ENCODE measurements at regions not wholly inside any gene's neighbourhood (a gene's known extent, or its start where the extent isn't known, plus 50 kb on each side); places are given as distances from the start of the nearest gene placed in this dataset.
A peak's percentile ranks its signal among the peaks of the same experiment; 100 is the strongest.
"Not testable (repeated sequence)": the region's sequence is repeated elsewhere in the genome, so short reads cannot be mapped to it uniquely, and the experiment has no call there.

DNA sequence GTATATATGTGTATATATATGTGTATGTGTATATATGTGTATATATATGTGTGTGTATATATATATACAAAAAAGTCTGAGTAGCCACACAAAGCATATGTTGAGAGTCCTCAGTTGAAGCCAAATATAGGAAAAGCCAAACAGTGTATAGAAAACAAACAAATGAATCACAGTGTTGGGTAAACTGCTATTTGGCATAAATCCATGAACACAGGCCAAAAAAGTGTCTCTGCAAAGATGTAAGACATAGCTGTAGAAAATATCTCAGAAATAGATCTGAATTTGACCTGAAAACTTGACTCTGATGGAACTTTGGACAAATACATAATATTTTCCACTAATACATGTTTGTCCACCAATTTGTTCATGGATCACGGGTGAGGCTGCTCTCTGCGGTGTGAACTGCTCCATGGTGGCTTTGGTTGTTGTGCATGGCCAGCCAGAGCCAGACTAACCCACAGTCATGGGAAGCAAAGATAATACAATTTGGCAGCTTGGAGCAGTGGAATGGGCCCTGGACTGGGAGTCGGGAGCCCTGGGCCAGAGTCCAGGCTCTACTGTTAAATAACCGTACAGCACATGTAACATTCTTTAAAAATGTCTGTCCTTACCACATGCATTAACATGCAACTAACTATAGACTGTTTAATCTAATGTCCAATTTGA lies 76.9 kb upstream of the EED start:
- peak; percentile 67 for DNase-seq (ENCODE audit: unreplicated experiment)
- Mint-ChIP-seq H3K36me3 (ENCODE audit: insufficient read depth, unreplicated experiment) (no peaks in the 10 kb centered on the region), H3K27ac (ENCODE audit: low read depth, unreplicated experiment) (no peak overlapping the region), H3K27me3 (ENCODE audit: insufficient read depth, unreplicated experiment) (no peaks in the 10 kb centered on the region), H3K4me1 (ENCODE audit: insufficient read depth, unreplicated experiment) (peaks cover 10% of the 10 kb centered on the region), H3K4me3 (ENCODE audit: unreplicated experiment) (no peak overlapping the region), H3K9me3 (ENCODE audit: unreplicated experiment) (no peaks in the 10 kb centered on the region)
- no TSS peak for BruUV-seq (replicated peaks)
- TF ChIP-seq, protein P1, sequence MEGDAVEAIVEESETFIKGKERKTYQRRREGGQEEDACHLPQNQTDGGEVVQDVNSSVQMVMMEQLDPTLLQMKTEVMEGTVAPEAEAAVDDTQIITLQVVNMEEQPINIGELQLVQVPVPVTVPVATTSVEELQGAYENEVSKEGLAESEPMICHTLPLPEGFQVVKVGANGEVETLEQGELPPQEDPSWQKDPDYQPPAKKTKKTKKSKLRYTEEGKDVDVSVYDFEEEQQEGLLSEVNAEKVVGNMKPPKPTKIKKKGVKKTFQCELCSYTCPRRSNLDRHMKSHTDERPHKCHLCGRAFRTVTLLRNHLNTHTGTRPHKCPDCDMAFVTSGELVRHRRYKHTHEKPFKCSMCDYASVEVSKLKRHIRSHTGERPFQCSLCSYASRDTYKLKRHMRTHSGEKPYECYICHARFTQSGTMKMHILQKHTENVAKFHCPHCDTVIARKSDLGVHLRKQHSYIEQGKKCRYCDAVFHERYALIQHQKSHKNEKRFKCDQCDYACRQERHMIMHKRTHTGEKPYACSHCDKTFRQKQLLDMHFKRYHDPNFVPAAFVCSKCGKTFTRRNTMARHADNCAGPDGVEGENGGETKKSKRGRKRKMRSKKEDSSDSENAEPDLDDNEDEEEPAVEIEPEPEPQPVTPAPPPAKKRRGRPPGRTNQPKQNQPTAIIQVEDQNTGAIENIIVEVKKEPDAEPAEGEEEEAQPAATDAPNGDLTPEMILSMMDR (IDR thresholded peaks at IDR 0.05; ENCODE audit: unreplicated experiment): no peak
- ChIA-PET POLR2A (interaction anchor here (0.7 to 1.3 kb wide), 3 partner anchors 20 to 520 kb away, joined by 3 to 7 read pairs (median 3); partner anchors contain the start of genes PICALM and TMEM126A), CTCF (interaction anchor here (0.6 to 1.3 kb wide), 5 partner anchors 25 to 498 kb away, joined by 3 to 5 read pairs (median 3); no protein-coding TSS in a partner anchor)
- intact Hi-C loops (cut with micrococcal nuclease): no loop called here

DNA sequence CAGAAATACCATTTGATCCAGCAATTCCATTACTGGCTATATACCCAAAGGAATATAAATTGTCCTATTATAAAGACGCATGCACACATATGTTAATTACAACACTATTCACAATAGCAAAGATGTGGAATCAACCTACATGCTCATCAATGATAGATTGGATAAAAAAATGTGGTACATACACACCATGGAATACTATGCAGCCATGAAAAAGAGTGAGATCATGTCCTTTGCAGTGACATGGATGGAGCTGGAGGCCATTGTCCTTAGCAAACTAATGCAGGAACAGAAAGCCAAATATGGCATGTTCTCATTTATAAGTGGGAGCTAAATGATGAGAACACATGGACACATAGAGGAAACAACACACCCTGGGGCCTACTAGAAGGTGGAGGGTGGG lies 78.3 kb upstream of the EED start:
- H3K9me3 Mint-ChIP-seq (ENCODE audit: unreplicated experiment); BruUV-seq (replicated peaks); H3K36me3 Mint-ChIP-seq (ENCODE audit: insufficient read depth, unreplicated experiment); H3K27me3 Mint-ChIP-seq (ENCODE audit: insufficient read depth, unreplicated experiment); intact Hi-C loops (cut with micrococcal nuclease); H3K4me3 Mint-ChIP-seq (ENCODE audit: unreplicated experiment); H3K27ac Mint-ChIP-seq (ENCODE audit: low read depth, unreplicated experiment); DNase-seq (ENCODE audit: unreplicated experiment): not testable (repeated sequence)
- H3K4me1 Mint-ChIP-seq (ENCODE audit: insufficient read depth, unreplicated experiment): peaks cover 23% of the 10 kb centered on the region
- POLR2A ChIA-PET: interaction anchor here (1.8 kb wide), 1 partner anchor 97 kb away, joined by 4 read pairs; no protein-coding TSS in a partner anchor
- CTCF ChIA-PET: interaction anchor here (0.6 kb wide), 1 partner anchor 49 kb away, joined by 3 read pairs; no protein-coding TSS in a partner anchor

DNA sequence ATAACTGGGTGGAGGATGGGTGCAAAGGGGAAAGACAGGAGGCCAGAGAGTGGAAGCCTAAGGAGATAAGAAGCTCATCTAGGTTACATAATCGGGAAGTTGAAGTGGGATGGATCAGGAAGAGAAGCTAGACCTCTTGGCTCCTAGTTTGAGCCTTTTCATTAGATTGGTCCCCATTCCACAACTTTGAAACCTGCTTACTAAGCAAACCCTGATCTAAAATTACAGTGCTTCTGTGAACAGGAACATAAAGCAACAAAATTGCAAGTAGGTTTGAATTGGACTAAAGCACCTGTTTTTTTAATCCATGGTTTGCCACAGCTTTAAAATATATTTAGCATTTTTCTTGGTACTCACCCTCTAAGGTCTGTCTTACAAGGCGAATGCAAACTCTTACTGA lies 80.4 kb upstream of the EED start:
- ChIA-PET CTCF (interaction anchor here (0.6 to 1.2 kb wide), 5 partner anchors 10 to 1362 kb away, joined by 3 to 4 read pairs (median 3); no protein-coding TSS in a partner anchor), POLR2A (interaction anchor here (0.7 to 1.3 kb wide), 2 partner anchors 10 to 95 kb away, joined by 4 to 9 read pairs; partner anchors contain the start of gene PICALM)
- no peak for DNase-seq (ENCODE audit: unreplicated experiment)
- no peaks in the 10 kb centered on the region for H3K27me3 Mint-ChIP-seq (ENCODE audit: insufficient read depth, unreplicated experiment)
- no peaks in the 10 kb centered on the region for H3K36me3 Mint-ChIP-seq (ENCODE audit: insufficient read depth, unreplicated experiment)
- intact Hi-C loops (cut with micrococcal nuclease): no loop called here
- H3K9me3 Mint-ChIP-seq (ENCODE audit: unreplicated experiment): no peaks in the 10 kb centered on the region
- peak overlapping the region; percentile 60 for H3K27ac Mint-ChIP-seq (ENCODE audit: low read depth, unreplicated experiment)
- TF ChIP-seq, protein P1 (IDR thresholded peaks at IDR 0.05; ENCODE audit: unreplicated experiment): no peak
- BruUV-seq (replicated peaks): no TSS peak
- peaks cover 34% of the 10 kb centered on the region for H3K4me1 Mint-ChIP-seq (ENCODE audit: insufficient read depth, unreplicated experiment)
- H3K4me3 Mint-ChIP-seq (ENCODE audit: unreplicated experiment): no peak overlapping the region

DNA sequence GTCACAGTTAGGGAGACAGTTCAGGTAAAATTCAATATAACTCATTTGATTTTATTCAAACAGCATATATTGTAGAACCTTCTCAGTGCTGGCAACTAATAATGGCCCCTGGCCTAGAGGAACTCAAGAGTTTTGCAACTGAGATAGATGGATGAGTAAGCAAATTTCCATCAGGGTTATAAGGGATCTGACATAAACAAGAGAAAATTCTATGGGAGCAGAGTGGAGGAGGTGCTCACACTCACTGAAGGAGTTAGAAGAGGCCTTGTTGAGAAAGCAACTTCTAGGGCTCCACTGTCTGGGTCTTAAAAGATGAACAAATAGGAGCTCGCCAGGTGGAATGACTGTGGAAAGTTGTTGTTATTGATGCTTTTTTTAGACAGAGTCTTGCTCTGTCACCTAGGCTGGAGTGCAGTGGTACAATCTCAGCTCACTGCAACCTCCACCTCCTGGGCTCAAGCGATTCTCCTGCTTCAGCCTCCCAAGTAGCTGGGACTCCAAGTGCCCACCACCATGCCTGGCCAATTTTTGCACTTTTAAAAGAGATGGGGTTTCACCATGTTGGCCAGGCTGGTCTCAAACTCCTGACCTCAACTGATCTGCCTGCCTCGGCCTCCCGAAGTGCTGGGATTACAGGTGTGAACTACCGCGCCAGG lies 81.2 kb upstream of the EED start:
- H3K27ac Mint-ChIP-seq (ENCODE audit: low read depth, unreplicated experiment); intact Hi-C loops (cut with micrococcal nuclease): not testable (repeated sequence)
- CTCF ChIA-PET: interaction anchor here (0.7 to 1.2 kb wide), 2 partner anchors 121 to 122 kb away, joined by 3 to 4 read pairs; no protein-coding TSS in a partner anchor

More for the DNA sequence above, 81.2 kb upstream of the EED start:
- H3K27me3 Mint-ChIP-seq (ENCODE audit: insufficient read depth, unreplicated experiment); H3K4me3 Mint-ChIP-seq (ENCODE audit: unreplicated experiment); H3K36me3 Mint-ChIP-seq (ENCODE audit: insufficient read depth, unreplicated experiment); H3K9me3 Mint-ChIP-seq (ENCODE audit: unreplicated experiment); BruUV-seq (replicated peaks): not testable (repeated sequence)
- POLR2A ChIA-PET: interaction anchor here (0.7 to 5.4 kb wide), 5 partner anchors 11 to 95 kb away, joined by 4 to 61 read pairs (median 18); partner anchors contain the start of gene PICALM
- peak; percentile 64 for DNase-seq (ENCODE audit: unreplicated experiment)
- H3K4me1 Mint-ChIP-seq (ENCODE audit: insufficient read depth, unreplicated experiment): peaks cover 34% of the 10 kb centered on the region
